ENCODE measurements at regions not wholly inside any gene's neighbourhood (a gene's known extent, or its start where the extent isn't known, plus 50 kb on each side); places are given as distances from the start of the nearest gene placed in this dataset.

DNA sequence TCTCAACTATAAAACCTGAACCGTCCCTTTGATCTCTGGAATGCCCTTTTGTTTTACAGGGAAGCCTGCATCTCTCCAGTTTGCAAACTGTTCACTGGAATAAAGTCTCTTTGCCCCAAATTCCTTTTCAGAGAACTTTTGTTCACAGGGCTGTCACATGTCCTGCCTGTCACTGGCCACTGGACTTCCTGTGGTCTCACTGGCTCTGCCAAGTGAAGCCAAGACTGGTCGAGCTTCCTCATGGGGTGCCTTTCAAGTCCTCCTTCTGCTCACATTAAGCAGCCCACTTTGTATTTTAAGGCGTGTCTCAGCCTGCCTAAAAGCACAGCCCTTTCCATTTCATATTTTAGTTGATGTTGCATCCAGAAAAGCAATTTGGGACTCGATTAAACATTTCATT, 215.7 kb downstream of the KATNAL1 start:
- Histone ChIP-seq H3K9me3 (no peaks in the 10 kb centered on the region), H3K27ac (no peak overlapping the region), H3K4me1 (no peaks in the 10 kb centered on the region), H3K36me3 (no peaks in the 10 kb centered on the region), H3K27me3 (no peaks in the 10 kb centered on the region), H3K4me3 (no peak overlapping the region)
- DNase-seq = no peak
- in situ Hi-C loops (cut with MboI; ENCODE audit: low pct_ligation_motif_present in 1 of 4, low pct_unique_long_range_greater_than_20kb in 1 of 4, low sequenced_read_pairs in 3 of 4) (no loop called here), intact Hi-C loops (cut with DNase I; ENCODE audit: low total_unique reads) (no loop called here)
- 67 to 76% methylated on average over 4 of the region's 4 CpGs for WGBS, 2 donors (ENCODE audit: low coverage in 1 of 2)
- TF ChIP-seq POLR2AphosphoS5 (IDR thresholded peaks at IDR 0.05) (no peak), POLR2A (IDR thresholded peaks at IDR 0.05) (no peak), EP300 (IDR thresholded peaks at IDR 0.05; ENCODE audit: low read depth) (no peak)
- TF ChIP-seq, protein P1, sequence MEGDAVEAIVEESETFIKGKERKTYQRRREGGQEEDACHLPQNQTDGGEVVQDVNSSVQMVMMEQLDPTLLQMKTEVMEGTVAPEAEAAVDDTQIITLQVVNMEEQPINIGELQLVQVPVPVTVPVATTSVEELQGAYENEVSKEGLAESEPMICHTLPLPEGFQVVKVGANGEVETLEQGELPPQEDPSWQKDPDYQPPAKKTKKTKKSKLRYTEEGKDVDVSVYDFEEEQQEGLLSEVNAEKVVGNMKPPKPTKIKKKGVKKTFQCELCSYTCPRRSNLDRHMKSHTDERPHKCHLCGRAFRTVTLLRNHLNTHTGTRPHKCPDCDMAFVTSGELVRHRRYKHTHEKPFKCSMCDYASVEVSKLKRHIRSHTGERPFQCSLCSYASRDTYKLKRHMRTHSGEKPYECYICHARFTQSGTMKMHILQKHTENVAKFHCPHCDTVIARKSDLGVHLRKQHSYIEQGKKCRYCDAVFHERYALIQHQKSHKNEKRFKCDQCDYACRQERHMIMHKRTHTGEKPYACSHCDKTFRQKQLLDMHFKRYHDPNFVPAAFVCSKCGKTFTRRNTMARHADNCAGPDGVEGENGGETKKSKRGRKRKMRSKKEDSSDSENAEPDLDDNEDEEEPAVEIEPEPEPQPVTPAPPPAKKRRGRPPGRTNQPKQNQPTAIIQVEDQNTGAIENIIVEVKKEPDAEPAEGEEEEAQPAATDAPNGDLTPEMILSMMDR (IDR thresholded peaks at IDR 0.05) = no peak

GRCh38 chr13:30091035-30091434, 216.3 kb downstream of the KATNAL1 start:
- H3K27ac ChIP-seq = no peak overlapping the region
- 88% methylated on average over 2 of the region's 2 CpGs; no CpG with 5 or more reads in 1 of the 2 donors for WGBS, 2 donors (ENCODE audit: low coverage in 1 of 2)
- in situ Hi-C loops (cut with MboI; ENCODE audit: low pct_ligation_motif_present in 1 of 4, low pct_unique_long_range_greater_than_20kb in 1 of 4, low sequenced_read_pairs in 3 of 4) (no loop called here), intact Hi-C loops (cut with DNase I; ENCODE audit: low total_unique reads) (no loop called here)
- H3K4me1 ChIP-seq = no peaks in the 10 kb centered on the region
- no peak overlapping the region for H3K4me3 ChIP-seq
- no peaks in the 10 kb centered on the region for H3K36me3 ChIP-seq
- TF ChIP-seq POLR2AphosphoS5 (IDR thresholded peaks at IDR 0.05) = no peak
- TF ChIP-seq, protein P1 (IDR thresholded peaks at IDR 0.05) = no peak
- TF ChIP-seq POLR2A (IDR thresholded peaks at IDR 0.05) = no peak
- no peak for TF ChIP-seq EP300 (IDR thresholded peaks at IDR 0.05; ENCODE audit: low read depth)
- H3K27me3 ChIP-seq = no peaks in the 10 kb centered on the region
- no peak for DNase-seq
- no peaks in the 10 kb centered on the region for H3K9me3 ChIP-seq

GRCh38 chr13:30088312-30088855, 219.0 kb downstream of the KATNAL1 start:
- Histone ChIP-seq H3K36me3 (no peaks in the 10 kb centered on the region), H3K27me3 (no peaks in the 10 kb centered on the region), H3K27ac (no peak overlapping the region), H3K4me1 (no peaks in the 10 kb centered on the region), H3K9me3 (no peaks in the 10 kb centered on the region), H3K4me3 (no peak overlapping the region)
- WGBS, 2 donors (ENCODE audit: low coverage in 1 of 2) = 90% methylated on average over 5 of the region's 5 CpGs; no CpG with 5 or more reads in 1 of the 2 donors
- DNase-seq = no peak
- intact Hi-C loops (cut with DNase I; ENCODE audit: low total_unique reads) = no loop called here
- in situ Hi-C loops (cut with MboI; ENCODE audit: low pct_ligation_motif_present in 1 of 4, low pct_unique_long_range_greater_than_20kb in 1 of 4, low sequenced_read_pairs in 3 of 4) = no loop called here
- TF ChIP-seq, protein P1 (IDR thresholded peaks at IDR 0.05) = no peak
- TF ChIP-seq EP300 (IDR thresholded peaks at IDR 0.05; ENCODE audit: low read depth) = no peak
- no peak for TF ChIP-seq POLR2AphosphoS5 (IDR thresholded peaks at IDR 0.05)
- TF ChIP-seq POLR2A (IDR thresholded peaks at IDR 0.05) = no peak

DNA sequence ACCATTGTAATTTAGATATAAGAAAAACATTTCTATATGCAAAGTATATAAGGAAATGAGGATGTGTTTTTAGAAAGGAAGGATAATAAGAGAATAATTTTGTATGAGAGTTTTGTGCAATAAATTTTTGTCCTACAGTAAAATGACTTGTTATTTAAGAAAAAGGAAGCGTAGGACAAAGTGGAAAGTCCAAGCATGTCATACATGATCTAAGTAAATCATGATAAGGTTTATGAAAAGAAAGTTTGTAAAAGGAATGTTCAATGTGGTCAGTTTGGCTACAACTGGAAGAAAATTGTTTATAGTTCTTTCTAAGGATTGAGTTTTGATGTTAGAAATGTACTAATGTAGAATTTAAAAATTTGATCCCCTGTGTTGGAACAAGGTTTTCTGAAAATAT, 222.3 kb downstream of the KATNAL1 start:
- Histone ChIP-seq H3K27ac (no peak overlapping the region), H3K4me1 (no peaks in the 10 kb centered on the region), H3K36me3 (no peaks in the 10 kb centered on the region), H3K4me3 (no peak overlapping the region), H3K9me3 (no peaks in the 10 kb centered on the region), H3K27me3 (no peaks in the 10 kb centered on the region)
- no peak for DNase-seq
- in situ Hi-C loops (cut with MboI; ENCODE audit: low pct_ligation_motif_present in 1 of 4, low pct_unique_long_range_greater_than_20kb in 1 of 4, low sequenced_read_pairs in 3 of 4) (no loop called here), intact Hi-C loops (cut with DNase I; ENCODE audit: low total_unique reads) (no loop called here)
- WGBS, 2 donors (ENCODE audit: low coverage in 1 of 2) = 86 to 89% methylated on average over 1 of the region's 1 CpG
- no peak for TF ChIP-seq POLR2A (IDR thresholded peaks at IDR 0.05)

GRCh38 chr13:30082391-30082790, 225.0 kb downstream of the KATNAL1 start:
- H3K27ac ChIP-seq = no peak overlapping the region
- H3K36me3 ChIP-seq = no peaks in the 10 kb centered on the region
- 87 to 95% methylated on average over 3 to 5 of the region's 5 CpGs for WGBS, 2 donors (ENCODE audit: low coverage in 1 of 2)
- H3K4me1 ChIP-seq = no peaks in the 10 kb centered on the region
- in situ Hi-C loops (cut with MboI; ENCODE audit: low pct_ligation_motif_present in 1 of 4, low pct_unique_long_range_greater_than_20kb in 1 of 4, low sequenced_read_pairs in 3 of 4) = no loop called here
- H3K9me3 ChIP-seq = no peaks in the 10 kb centered on the region
- no peak for DNase-seq
- TF ChIP-seq EP300 (IDR thresholded peaks at IDR 0.05; ENCODE audit: low read depth) (no peak), POLR2AphosphoS5 (IDR thresholded peaks at IDR 0.05) (no peak), POLR2A (IDR thresholded peaks at IDR 0.05) (no peak)
- TF ChIP-seq, protein P1 (IDR thresholded peaks at IDR 0.05) = no peak
- H3K27me3 ChIP-seq = no peaks in the 10 kb centered on the region
- H3K4me3 ChIP-seq = no peak overlapping the region
- intact Hi-C loops (cut with DNase I; ENCODE audit: low total_unique reads) = no loop called here

Data from transverse colon (tissue), 4 donors.